ENCODE measurements at regions not wholly inside any gene's neighbourhood (a gene's known extent, or its start where the extent isn't known, plus 50 kb on each side); places are given as distances from the start of the nearest gene placed in this dataset.

DNA sequence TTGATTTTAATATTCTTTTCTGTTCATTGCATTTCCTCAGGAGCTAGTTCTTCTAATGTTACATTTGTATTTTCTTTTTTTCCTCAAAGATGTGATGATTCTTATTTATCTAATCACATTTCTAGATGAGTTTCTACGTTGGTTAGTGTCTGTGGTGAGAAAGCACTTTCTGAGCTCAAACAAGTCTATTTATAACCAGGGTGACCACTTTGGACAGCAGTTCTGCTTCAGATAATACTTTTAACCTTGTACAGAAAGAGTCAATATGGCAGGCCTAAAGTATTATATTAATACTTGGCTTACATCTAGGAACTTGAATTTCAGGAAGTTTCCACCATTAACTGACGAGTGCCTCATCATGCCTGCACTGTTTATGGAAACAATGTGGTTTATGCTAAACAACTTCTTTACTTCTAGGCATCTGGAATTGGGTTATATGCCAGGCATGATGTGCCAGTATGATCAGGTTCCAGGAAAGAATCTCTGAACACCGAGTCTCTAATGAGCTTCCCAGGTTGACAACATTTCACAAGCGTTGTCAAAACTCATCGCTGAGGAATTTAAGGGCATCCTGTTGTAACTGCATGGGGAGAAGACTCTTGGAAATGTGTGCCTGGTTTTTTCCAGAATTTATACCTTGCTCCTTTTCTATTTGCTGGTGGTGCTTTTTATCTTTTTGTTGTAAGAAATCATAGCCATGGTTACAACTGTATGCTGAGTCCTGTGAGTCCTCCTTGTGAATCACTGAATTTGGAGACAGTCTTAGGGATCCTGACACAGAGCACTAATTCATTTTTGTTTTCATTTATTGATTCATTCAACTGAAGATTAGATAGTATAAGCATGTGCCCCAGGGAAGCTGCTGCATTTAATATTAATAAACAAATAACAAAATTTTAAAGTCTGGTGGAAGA lies 344.4 kb upstream of the PCDH9 start:
- H3K27ac ChIP-seq (ENCODE audit: insufficient read depth, low read length), result no peak overlapping the region
- no peak overlapping the region for H3K9ac ChIP-seq (ENCODE audit: insufficient read depth, low read length)
- H3K27me3 ChIP-seq (ENCODE audit: control insufficient read depth, insufficient read depth, low read length), result no peaks in the 10 kb centered on the region
- no peak overlapping the region for H2AFZ ChIP-seq (ENCODE audit: low read length)
- H3K4me3 ChIP-seq (replicated peaks in 1 of 4; ENCODE audit: control extremely low read depth in 1 of 4, insufficient read depth in 1 of 4, low read depth in 3 of 4, low read length in 4 of 4), result no peak overlapping the region
- H3K79me2 ChIP-seq (ENCODE audit: control insufficient read depth, insufficient read depth, low read length), result no peaks in the 10 kb centered on the region
- no peaks in the 10 kb centered on the region for H3K4me1 ChIP-seq (ENCODE audit: control insufficient read depth, extremely low read depth, insufficient read depth, low read length)
- H4K20me1 ChIP-seq (ENCODE audit: control insufficient read depth, extremely low read depth, insufficient read depth, low read length), result no peaks in the 10 kb centered on the region
- H3K4me2 ChIP-seq (ENCODE audit: extremely low read depth, insufficient read depth, low read length), result no peak overlapping the region
- H3K9me3 ChIP-seq (ENCODE audit: control insufficient read depth, insufficient read depth, low read depth, low read length), result no peaks in the 10 kb centered on the region
- TF ChIP-seq EZH2 (IDR thresholded peaks at IDR 0.05; ENCODE audit: low read length, missing control alignments), result no peak
- no peaks in the 10 kb centered on the region for H3K36me3 ChIP-seq (ENCODE audit: control insufficient read depth, insufficient read depth, low read length)
- peak; percentile 47 to 84 for DNase-seq (ENCODE audit: low read depth in 2 of 2)

DNA sequence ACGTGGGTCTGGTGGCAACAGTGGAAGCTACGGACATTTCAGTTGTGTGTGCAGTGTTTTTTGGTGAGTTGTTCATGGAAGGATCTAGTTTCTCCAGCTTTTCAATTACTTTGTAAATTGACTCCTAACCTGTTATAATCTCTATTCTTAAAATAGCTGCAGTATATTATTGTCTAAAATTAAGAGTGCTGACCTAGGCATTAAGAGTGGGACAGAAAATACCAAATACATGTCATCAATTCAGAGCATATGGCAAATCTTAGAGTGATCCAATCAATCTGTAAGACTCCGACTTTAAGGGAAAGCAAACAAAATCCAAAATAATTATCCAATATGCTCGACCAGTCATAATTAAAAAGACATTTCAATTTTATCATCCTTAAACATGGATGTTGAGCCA lies 338.1 kb upstream of the PCDH9 start:
- H3K4me1 ChIP-seq (ENCODE audit: control insufficient read depth, extremely low read depth, insufficient read depth, low read length), result no peaks in the 10 kb centered on the region
- no peaks in the 10 kb centered on the region for H3K36me3 ChIP-seq (ENCODE audit: control insufficient read depth, insufficient read depth, low read length)
- no peak overlapping the region for H3K9ac ChIP-seq (ENCODE audit: insufficient read depth, low read length)
- no peak for TF ChIP-seq EZH2 (IDR thresholded peaks at IDR 0.05; ENCODE audit: low read length, missing control alignments)
- TF ChIP-seq, protein P1, sequence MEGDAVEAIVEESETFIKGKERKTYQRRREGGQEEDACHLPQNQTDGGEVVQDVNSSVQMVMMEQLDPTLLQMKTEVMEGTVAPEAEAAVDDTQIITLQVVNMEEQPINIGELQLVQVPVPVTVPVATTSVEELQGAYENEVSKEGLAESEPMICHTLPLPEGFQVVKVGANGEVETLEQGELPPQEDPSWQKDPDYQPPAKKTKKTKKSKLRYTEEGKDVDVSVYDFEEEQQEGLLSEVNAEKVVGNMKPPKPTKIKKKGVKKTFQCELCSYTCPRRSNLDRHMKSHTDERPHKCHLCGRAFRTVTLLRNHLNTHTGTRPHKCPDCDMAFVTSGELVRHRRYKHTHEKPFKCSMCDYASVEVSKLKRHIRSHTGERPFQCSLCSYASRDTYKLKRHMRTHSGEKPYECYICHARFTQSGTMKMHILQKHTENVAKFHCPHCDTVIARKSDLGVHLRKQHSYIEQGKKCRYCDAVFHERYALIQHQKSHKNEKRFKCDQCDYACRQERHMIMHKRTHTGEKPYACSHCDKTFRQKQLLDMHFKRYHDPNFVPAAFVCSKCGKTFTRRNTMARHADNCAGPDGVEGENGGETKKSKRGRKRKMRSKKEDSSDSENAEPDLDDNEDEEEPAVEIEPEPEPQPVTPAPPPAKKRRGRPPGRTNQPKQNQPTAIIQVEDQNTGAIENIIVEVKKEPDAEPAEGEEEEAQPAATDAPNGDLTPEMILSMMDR (conservative IDR thresholded peaks at IDR 0.05 in 1 of 2, IDR thresholded peaks at IDR 0.05 in 1 of 2; ENCODE audit: low read depth in 1 of 2, low read length in 2 of 2), result no peak
- no peak overlapping the region for H3K27ac ChIP-seq (ENCODE audit: insufficient read depth, low read length)
- no peak for DNase-seq (ENCODE audit: low read depth in 2 of 2)
- H3K9me3 ChIP-seq (ENCODE audit: control insufficient read depth, insufficient read depth, low read depth, low read length), result no peaks in the 10 kb centered on the region
- no peak overlapping the region for H3K4me3 ChIP-seq (replicated peaks in 1 of 4; ENCODE audit: control extremely low read depth in 1 of 4, insufficient read depth in 1 of 4, low read depth in 3 of 4, low read length in 4 of 4)
- no peaks in the 10 kb centered on the region for H4K20me1 ChIP-seq (ENCODE audit: control insufficient read depth, extremely low read depth, insufficient read depth, low read length)
- no peak overlapping the region for H2AFZ ChIP-seq (ENCODE audit: low read length)
- no peak overlapping the region for H3K4me2 ChIP-seq (ENCODE audit: extremely low read depth, insufficient read depth, low read length)
- H3K27me3 ChIP-seq (ENCODE audit: control insufficient read depth, insufficient read depth, low read length), result no peaks in the 10 kb centered on the region
- no peaks in the 10 kb centered on the region for H3K79me2 ChIP-seq (ENCODE audit: control insufficient read depth, insufficient read depth, low read length)

DNA sequence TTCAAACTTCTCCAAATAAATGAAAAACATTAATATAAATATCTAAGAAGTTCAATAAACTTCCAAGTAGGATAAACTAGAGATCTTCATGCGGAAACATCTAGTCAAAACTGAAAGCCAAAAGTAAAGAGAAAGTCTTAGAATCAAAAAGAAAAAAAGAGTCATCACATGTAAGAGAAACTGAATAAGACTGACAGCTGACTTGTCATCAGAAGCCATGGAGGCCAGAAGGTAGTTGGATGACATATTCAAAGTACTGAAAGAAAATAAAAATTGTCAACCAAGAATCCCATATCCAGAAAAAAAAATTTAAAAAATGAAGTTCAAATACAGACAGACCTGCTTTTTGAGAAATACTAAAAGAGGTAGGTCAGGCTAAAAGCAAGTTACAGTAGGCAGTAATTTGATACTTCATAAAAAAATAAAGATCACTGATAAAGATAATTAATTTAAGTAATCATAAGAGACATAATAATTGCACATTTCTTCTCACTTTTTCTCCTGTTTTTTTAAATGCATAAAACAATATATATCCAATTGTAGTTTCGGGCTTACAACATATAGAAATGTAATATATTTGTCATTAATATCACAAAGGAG lies 327.6 kb upstream of the PCDH9 start:
- Histone ChIP-seq H3K36me3 (ENCODE audit: control insufficient read depth, insufficient read depth, low read length) (no peaks in the 10 kb centered on the region), H3K27ac (ENCODE audit: insufficient read depth, low read length) (no peak overlapping the region), H3K4me1 (ENCODE audit: control insufficient read depth, extremely low read depth, insufficient read depth, low read length) (no peaks in the 10 kb centered on the region), H3K79me2 (ENCODE audit: control insufficient read depth, insufficient read depth, low read length) (no peaks in the 10 kb centered on the region), H3K27me3 (ENCODE audit: control insufficient read depth, insufficient read depth, low read length) (no peaks in the 10 kb centered on the region), H4K20me1 (ENCODE audit: control insufficient read depth, extremely low read depth, insufficient read depth, low read length) (no peaks in the 10 kb centered on the region), H3K9ac (ENCODE audit: insufficient read depth, low read length) (no peak overlapping the region), H2AFZ (ENCODE audit: low read length) (no peak overlapping the region), H3K4me2 (ENCODE audit: extremely low read depth, insufficient read depth, low read length) (no peak overlapping the region), H3K4me3 (replicated peaks in 1 of 4; ENCODE audit: control extremely low read depth in 1 of 4, insufficient read depth in 1 of 4, low read depth in 3 of 4, low read length in 4 of 4) (no peak overlapping the region), H3K9me3 (ENCODE audit: control insufficient read depth, insufficient read depth, low read depth, low read length) (no peaks in the 10 kb centered on the region)
- TF ChIP-seq, protein P1 (conservative IDR thresholded peaks at IDR 0.05 in 1 of 2, IDR thresholded peaks at IDR 0.05 in 1 of 2; ENCODE audit: low read depth in 1 of 2, low read length in 2 of 2), result no peak
- TF ChIP-seq EZH2 (IDR thresholded peaks at IDR 0.05; ENCODE audit: low read length, missing control alignments), result no peak
- DNase-seq (ENCODE audit: low read depth in 2 of 2), result peak; percentile 9 to 24

Measured in fibroblast of lung (primary cell).